ENCODE measurements at regions not wholly inside any gene's neighbourhood (a gene's known extent, or its start where the extent isn't known, plus 50 kb on each side); places are given as distances from the start of the nearest gene placed in this dataset.

GRCh38 chr18:78830826-78831225, 148.8 kb upstream of the SALL3 start (continued):
- TF ChIP-seq CREB5 (CRISPR knock-in tag; IDR thresholded peaks at IDR 0.05; ENCODE audit: low read depth) (no peak), POU6F1 (CRISPR knock-in tag; IDR thresholded peaks at IDR 0.05; ENCODE audit: borderline replicate concordance, low read depth) (no peak)

- ATAC-seq: no peak
- TF ChIP-seq PPARA (CRISPR knock-in tag; IDR thresholded peaks at IDR 0.05; ENCODE audit: borderline replicate concordance) (no peak), POU6F1 (CRISPR knock-in tag; IDR thresholded peaks at IDR 0.05; ENCODE audit: borderline replicate concordance, low read depth) (no peak), ZNF8 (CRISPR knock-in tag; IDR thresholded peaks at IDR 0.05) (no peak)
Measured at GRCh38 chr18:78831603-78832002, 148.0 kb upstream of the SALL3 start.

- ATAC-seq: no peak
- no peak for TF ChIP-seq OSR1 (CRISPR knock-in tag; IDR thresholded peaks at IDR 0.05)
- TF ChIP-seq CSDC2 (CRISPR knock-in tag; IDR thresholded peaks at IDR 0.05): no peak
- no peak for TF ChIP-seq ZNF8 (CRISPR knock-in tag; IDR thresholded peaks at IDR 0.05)
- no peak for TF ChIP-seq ZNF565 (CRISPR knock-in tag; conservative IDR thresholded peaks at IDR 0.05; ENCODE audit: low read depth)
- TF ChIP-seq ZNF70 (CRISPR knock-in tag; IDR thresholded peaks at IDR 0.05): no peak
- TF ChIP-seq BACH2 (CRISPR knock-in tag; IDR thresholded peaks at IDR 0.05; ENCODE audit: borderline replicate concordance): no peak
- TF ChIP-seq CSRNP3 (CRISPR knock-in tag; IDR thresholded peaks at IDR 0.05): no peak
- no peak for TF ChIP-seq ESRRG (CRISPR knock-in tag; IDR thresholded peaks at IDR 0.05)
- no peak for TF ChIP-seq TOX (CRISPR knock-in tag; IDR thresholded peaks at IDR 0.05; ENCODE audit: borderline replicate concordance)
- TF ChIP-seq RARB (CRISPR knock-in tag; IDR thresholded peaks at IDR 0.05): no peak
- TF ChIP-seq ZC3H10 (CRISPR knock-in tag; IDR thresholded peaks at IDR 0.05): no peak
- no peak for TF ChIP-seq ARNTL (CRISPR knock-in tag; IDR thresholded peaks at IDR 0.05; ENCODE audit: borderline replicate concordance, low read depth)
- no peak for TF ChIP-seq ZFP3 (CRISPR knock-in tag; IDR thresholded peaks at IDR 0.05)
- no peak for TF ChIP-seq ISL1 (CRISPR knock-in tag; IDR thresholded peaks at IDR 0.05)
- TF ChIP-seq CREB5 (CRISPR knock-in tag; IDR thresholded peaks at IDR 0.05; ENCODE audit: low read depth): no peak
- TF ChIP-seq POU6F1 (CRISPR knock-in tag; IDR thresholded peaks at IDR 0.05; ENCODE audit: borderline replicate concordance, low read depth): no peak
- no peak for TF ChIP-seq GLIS3 (CRISPR knock-in tag; IDR thresholded peaks at IDR 0.05)
- TF ChIP-seq PATZ1 (CRISPR knock-in tag; IDR thresholded peaks at IDR 0.05; ENCODE audit: borderline replicate concordance): no peak
- no peak for TF ChIP-seq TCF4 (CRISPR knock-in tag; IDR thresholded peaks at IDR 0.05; ENCODE audit: borderline replicate concordance)
Measured at GRCh38 chr18:78833833-78834232, 145.8 kb upstream of the SALL3 start.
